NCI-H146 treated with DMSO at 0.1 percent for 48 hours (cell line): ENCODE measurements at regions not wholly inside any gene's neighbourhood (a gene's known extent, or its start where the extent isn't known, plus 50 kb on each side); places are given as distances from the start of the nearest gene placed in this dataset.
A peak's percentile ranks its signal among the peaks of the same experiment; 100 is the strongest.

Experiments used
- DNase-seq: peaks from one replicate; lab custom pipeline; 2025; ENCODE audit not compliant: unreplicated experiment; lab: John Stamatoyannopoulos, UW

DNA sequence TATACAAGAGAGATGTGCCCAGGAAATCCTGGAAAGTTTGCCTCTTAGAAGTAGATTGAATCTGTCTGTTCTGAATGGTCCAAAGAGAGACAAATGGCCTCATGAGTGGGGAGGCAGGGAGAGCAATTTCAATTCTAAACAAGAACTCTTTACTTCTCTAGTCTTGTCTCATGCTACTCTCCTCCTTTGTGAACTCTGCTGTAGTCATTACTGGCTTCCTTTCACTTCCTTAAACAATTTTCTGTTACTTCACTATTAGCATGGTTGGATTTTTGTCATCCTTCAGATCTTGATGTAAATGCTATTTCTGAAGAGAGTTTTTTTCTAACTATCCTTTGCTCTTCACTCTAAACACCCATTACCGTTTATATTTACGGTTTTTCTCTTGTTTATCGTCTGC, 54.0 kb upstream of the GRIN3A start:
- no peak for DNase-seq

GRCh38 chr9:101791938-101792337, 53.5 kb upstream of the GRIN3A start:
- peak; percentile 24 for DNase-seq

GRCh38 chr9:101791533-101791932, 53.1 kb upstream of the GRIN3A start:
- DNase-seq: no peak
